ENCODE measurements at regions not wholly inside any gene's neighbourhood (a gene's known extent, or its start where the extent isn't known, plus 50 kb on each side); places are given as distances from the start of the nearest gene placed in this dataset.
"Not testable (repeated sequence)": the region's sequence is repeated elsewhere in the genome, so short reads cannot be mapped to it uniquely, and the experiment has no call there.

GRCh38 chr6:56719315-56720058 lies 76.8 kb upstream of the DST start:
- H3K79me2 ChIP-seq (ENCODE audit: insufficient read depth, low read length); H2AK5ac ChIP-seq (ENCODE audit: insufficient read length, low read length); H3K18ac ChIP-seq (ENCODE audit: insufficient read length, low read depth, low read length); H3K27ac ChIP-seq (ENCODE audit: insufficient read length, low read depth, low read length); H3K4me2 ChIP-seq (ENCODE audit: insufficient read depth, insufficient read length, low read length); H3K56ac ChIP-seq (ENCODE audit: insufficient read length, low read depth, low read length); H3K27ac Mint-ChIP-seq; H3T11ph ChIP-seq (ENCODE audit: low read length); H3K4ac ChIP-seq (ENCODE audit: low read depth, low read length); H3K27me3 Mint-ChIP-seq (ENCODE audit: low read depth); DNase-seq; H3K9me3 ChIP-seq (ENCODE audit: control insufficient read depth, low read depth, low read length); H3K23me2 ChIP-seq (ENCODE audit: insufficient read length, low read depth, low read length, poor library complexity, severe bottlenecking); H3K23ac ChIP-seq (ENCODE audit: insufficient read length, low read depth, low read length); H2BK15ac ChIP-seq (ENCODE audit: low read depth, low read length); H2AFZ ChIP-seq (ENCODE audit: low read length); H3K79me1 ChIP-seq (ENCODE audit: insufficient read depth, low read depth, low read length, poor library complexity, severe bottlenecking); H3K27me3 ChIP-seq (ENCODE audit: insufficient read depth, low read length); H2BK120ac ChIP-seq (ENCODE audit: low read depth, low read length, poor library complexity, severe bottlenecking); H3K14ac ChIP-seq (ENCODE audit: insufficient read depth, low read length); H2BK20ac ChIP-seq (ENCODE audit: low read depth, low read length, poor library complexity, severe bottlenecking); H4K91ac ChIP-seq (ENCODE audit: insufficient read length, low read depth, low read length); H4K5ac ChIP-seq (ENCODE audit: insufficient read length, low read depth, low read length); H3K4me1 ChIP-seq (ENCODE audit: insufficient read depth, low read length); H3K9ac ChIP-seq (ENCODE audit: extremely low read depth, insufficient read length, low read length); H2BK5ac ChIP-seq (ENCODE audit: insufficient read length, low read length); H3K4me3 Mint-ChIP-seq; H4K20me1 ChIP-seq (ENCODE audit: control insufficient read depth, insufficient read depth, insufficient read length); H2BK12ac ChIP-seq (ENCODE audit: insufficient read length, low read depth, low read length); H4K8ac ChIP-seq (replicated peaks; ENCODE audit: insufficient read length, low read depth, low read length): not testable (repeated sequence)
- H3K36me3 Mint-ChIP-seq (ENCODE audit: insufficient read depth in 1 of 3, low read depth in 3 of 3), result peaks cover 27 to 42% (median 30%) of the 10 kb centered on the region in 3 experiments
- H3K9me3 Mint-ChIP-seq, result peaks cover 25 to 33% of the 10 kb centered on the region in 2 experiments
- H3K4me1 Mint-ChIP-seq, result peaks cover 56% of the 10 kb centered on the region in 2 experiments
- WGBS (ENCODE audit: extremely low coverage, insufficient read length, low lambda C conversion rate), result no CpG with 5 or more reads among the region's 13 CpGs
